ENCODE measurements at regions not wholly inside any gene's neighbourhood (a gene's known extent, or its start where the extent isn't known, plus 50 kb on each side); places are given as distances from the start of the nearest gene placed in this dataset.

DNA sequence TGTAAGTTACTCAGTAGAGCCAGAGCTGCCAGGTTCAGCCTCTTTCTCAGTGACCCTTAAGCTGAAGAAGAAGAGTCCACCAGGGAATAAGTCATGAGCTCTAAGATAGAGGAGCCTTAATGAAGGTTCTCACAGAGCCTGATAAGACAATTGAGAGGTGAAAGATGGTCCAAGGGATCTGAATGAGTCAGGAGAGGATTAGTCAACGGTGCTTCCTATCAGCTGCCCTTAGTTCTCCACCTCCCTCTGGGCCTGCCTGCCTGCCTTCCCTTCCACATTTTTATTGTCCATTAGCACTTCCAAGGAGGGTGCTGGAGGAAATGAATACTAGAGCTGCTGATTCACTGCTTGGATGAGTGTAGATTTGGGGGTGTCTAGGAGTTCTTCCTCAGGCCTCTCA, 161.7 kb upstream of the RMST start:
- TF ChIP-seq CTCF (IDR thresholded peaks at IDR 0.05; ENCODE audit: low read depth, low read length): no peak
- no peak for DNase-seq (ENCODE audit: extremely low read depth, low read depth)

GRCh38 chr12:97301576-97301975, 161.0 kb upstream of the RMST start:
- TF ChIP-seq CTCF (IDR thresholded peaks at IDR 0.05; ENCODE audit: low read depth, low read length): no peak
- DNase-seq (ENCODE audit: extremely low read depth, low read depth): no peak

DNA sequence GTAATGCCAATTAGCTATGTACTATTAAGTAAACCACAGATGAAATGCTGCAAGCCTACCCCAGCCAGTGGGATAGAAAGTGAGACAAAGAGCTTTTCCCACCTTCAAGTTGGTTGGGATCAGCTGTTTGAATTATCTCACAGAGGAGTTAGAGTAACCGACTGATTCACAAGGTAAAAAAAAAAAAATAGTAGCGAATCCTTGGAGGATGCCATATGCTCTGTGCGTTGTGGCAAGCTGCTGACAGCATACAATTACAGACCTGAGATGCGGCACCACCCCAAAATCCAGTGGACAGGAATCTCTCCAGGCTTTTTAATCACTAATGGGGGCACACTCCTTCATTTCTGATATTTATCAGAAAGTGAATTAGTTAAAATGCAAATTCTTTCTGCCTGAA, 157.0 kb upstream of the RMST start:
- TF ChIP-seq CTCF (IDR thresholded peaks at IDR 0.05; ENCODE audit: low read depth, low read length): no peak
- no peak for DNase-seq (ENCODE audit: extremely low read depth, low read depth)

DNA sequence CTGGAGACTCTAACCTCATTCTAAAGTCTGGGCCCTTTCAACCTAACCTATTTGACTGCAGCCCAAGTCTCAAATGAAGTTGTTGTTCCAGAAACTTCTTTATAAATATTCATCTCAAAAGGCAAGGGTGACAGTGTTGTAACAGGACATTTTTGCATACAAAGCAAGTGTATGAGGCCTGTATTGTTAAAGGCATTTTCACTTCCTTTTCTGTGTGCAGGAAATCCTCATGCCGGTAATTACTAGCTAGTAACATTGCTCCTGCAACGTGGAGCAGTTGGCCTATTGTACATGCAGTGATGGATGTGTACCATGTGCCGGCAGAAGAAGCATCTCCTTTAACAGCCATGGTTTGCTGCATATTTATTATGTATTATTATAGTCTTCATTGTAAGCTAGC, 156.5 kb upstream of the RMST start:
- DNase-seq (ENCODE audit: extremely low read depth, low read depth): no peak
- TF ChIP-seq CTCF (IDR thresholded peaks at IDR 0.05; ENCODE audit: low read depth, low read length): no peak

- peak; percentile 59 for TF ChIP-seq CTCF (IDR thresholded peaks at IDR 0.05; ENCODE audit: low read depth, low read length)
- peak; percentile 15 for DNase-seq (ENCODE audit: extremely low read depth, low read depth)
These were observed 153.9 kb upstream of the RMST start for GRCh38 chr12:97308576-97309198.

DNA sequence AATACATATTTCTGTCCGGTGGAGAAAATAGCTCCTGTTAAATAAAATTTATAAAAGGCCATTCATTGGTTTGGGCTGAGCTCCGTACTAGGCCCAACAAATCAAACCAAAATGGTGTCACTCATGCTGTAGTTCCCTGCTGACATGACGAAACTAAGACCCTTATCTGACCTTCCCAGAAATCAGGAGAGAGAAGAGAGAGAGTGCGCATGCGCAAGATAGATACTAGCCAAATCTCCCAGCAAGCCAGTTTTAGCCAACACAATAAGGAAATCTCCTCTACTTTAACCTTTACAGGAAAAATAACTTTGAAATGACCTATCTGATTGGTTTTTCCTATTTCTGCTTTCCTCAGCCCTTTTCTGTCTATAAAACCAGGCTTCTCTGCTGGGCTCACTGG, 152.7 kb upstream of the RMST start:
- no peak for TF ChIP-seq CTCF (IDR thresholded peaks at IDR 0.05; ENCODE audit: low read depth, low read length)
- no peak for DNase-seq (ENCODE audit: extremely low read depth, low read depth)

GRCh38 chr12:97312570-97313135, 150.0 kb upstream of the RMST start:
- no peak for TF ChIP-seq CTCF (IDR thresholded peaks at IDR 0.05; ENCODE audit: low read depth, low read length)

More at GRCh38 chr12:97312570-97313135, 150.0 kb upstream of the RMST start:
- DNase-seq (ENCODE audit: extremely low read depth, low read depth): no peak
